GM19463 (cell line): ENCODE measurements at regions not wholly inside any gene's neighbourhood (a gene's known extent, or its start where the extent isn't known, plus 50 kb on each side); places are given as distances from the start of the nearest gene placed in this dataset.

ENCODE experiments used
- ATAC-seq: cut with Tn5 transposase; IDR thresholded peaks from one replicate; pipeline ENCODE4 v1.9.1; 2021; ENCODE audit warnings: mild to moderate bottlenecking, moderate library complexity; ENCODE audit not compliant: unreplicated experiment

DNA sequence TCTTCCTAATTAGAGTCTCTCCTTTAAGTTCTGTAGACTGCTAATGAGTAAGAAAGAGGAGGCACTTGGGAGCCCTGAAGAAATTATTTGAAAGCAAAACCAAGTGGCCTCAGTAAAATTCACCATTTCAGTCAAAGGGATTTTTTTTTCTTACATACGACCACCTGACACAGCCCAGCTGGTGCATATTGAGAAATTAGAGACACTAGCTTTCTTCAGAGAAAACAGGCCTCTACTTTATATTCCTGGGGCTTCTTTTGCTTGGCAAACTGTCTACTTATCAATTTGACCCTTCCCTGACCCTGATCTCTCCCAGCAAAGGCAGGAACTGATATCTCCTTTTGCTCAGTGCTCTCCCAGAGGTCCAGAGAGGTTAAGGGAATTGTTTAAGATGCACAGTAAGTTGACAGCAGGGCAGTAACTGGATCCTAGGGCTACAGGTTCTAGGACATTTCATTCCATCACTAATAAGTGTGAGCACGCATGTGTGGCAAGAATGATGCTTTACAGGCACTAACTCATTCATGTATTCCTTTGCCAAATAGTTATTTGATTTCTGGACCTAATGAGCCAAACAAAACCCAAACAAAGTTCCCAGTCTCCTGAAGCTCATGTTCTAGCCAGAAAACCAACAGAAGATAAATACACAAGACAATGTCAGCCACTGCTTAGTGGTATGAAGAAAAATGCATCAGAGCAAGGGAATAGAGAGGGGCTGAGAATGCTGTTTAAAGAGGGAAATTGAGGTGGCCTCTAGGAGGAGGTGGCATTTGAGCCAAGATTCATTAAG is 467.6 kb downstream of the SOX6 start:
- ATAC-seq = no peak

DNA sequence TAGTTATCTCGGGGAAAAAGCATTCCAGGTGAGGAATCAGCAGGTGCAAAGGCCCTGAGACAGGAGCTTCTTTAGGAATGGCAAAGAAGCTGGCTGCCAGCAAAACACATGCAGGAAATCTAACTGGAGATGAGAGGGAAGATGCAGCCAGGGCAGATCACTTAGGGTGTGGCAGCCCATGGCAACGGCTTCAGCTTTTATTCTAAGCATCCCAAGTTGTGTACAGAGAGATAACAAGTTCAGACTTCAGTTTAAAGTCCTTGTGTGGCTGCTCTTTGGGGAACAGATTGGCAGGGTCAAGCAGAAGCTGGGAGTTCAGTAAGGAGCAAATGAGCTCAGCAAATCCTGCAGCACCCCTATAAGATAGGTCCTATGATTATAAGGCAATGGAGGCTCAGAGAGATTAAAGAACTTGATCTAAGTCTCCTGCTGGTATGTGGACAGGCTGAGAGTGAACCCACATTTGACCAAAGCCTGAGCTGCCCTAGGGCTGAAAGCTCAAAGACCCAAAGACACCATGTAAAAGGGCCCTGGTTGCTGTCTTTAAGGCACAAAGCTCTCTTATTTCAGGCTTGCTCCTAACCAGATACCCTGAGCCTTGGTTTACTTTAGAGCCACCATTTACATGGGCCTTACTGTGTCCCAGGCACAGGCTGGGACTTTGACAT is 466.8 kb downstream of the SOX6 start:
- no peak for ATAC-seq

GRCh38 chr11:15890031-15890713 is 466.2 kb downstream of the SOX6 start:
- ATAC-seq = no peak

DNA sequence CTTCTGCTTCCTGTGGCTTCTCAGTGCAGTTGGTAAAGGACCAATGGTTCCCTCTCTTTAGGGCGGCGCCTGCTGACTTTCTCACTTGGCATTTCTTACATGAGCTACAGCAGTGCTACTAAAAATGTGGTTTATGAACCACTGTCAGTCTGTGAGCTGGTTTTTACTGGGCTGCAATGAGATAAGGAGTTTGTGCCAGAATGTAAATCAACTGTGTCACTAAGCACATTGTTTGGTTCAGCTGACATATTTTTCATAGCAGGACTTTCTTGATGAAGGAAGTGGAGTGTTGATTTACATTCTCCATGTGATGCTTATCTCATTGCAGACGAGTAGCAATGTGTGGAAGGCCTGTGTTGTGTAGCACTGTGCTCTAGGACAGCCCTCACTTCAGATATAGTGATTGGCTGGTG is 463.3 kb downstream of the SOX6 start:
- ATAC-seq = no peak

DNA sequence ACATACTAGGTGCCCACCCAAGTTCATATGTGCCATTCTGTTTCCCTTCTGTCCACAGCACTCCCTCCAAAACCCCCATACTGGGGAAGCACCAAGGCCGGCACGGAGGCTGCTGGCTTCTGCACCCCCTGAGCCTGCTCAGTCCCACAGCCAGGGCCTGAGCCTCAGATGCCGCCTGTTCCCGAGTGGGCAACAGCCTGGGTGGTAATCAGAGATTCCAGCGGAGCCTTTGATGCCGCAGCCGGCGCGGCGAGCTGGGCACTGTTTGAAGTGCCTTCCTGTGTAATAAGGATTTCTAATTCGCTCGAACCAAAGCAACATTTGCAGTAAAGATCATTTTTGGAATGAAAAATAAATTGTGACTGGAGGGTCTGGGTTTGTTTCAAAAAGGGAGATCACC is 460.3 kb downstream of the SOX6 start:
- no peak for ATAC-seq

- ATAC-seq = no peak
These were observed 459.8 kb downstream of the SOX6 start for GRCh38 chr11:15896530-15896929.

- no peak for ATAC-seq
These were observed 459.0 kb downstream of the SOX6 start for GRCh38 chr11:15897211-15897960.

- no peak for ATAC-seq
These were observed 455.3 kb downstream of the SOX6 start for GRCh38 chr11:15901054-15901453.

DNA sequence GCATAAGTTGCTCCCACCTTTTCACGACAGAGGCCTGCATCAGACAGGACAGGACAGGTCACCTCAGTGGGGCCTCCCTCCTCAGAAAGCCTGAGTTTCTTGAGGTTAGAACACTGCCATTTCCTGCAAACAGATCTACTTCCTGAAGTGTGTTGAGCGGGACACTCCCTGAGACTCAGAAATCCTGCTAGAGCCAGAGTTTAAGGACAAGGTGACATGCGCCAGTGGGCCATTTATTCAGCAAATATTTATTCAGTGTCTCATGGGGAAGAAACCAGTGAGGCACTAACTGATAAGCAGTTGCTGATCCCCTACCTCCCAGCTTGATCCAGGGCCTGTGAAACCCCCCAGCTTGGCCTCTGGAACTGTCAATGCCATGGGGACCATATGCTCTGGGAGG is 454.6 kb downstream of the SOX6 start:
- no peak for ATAC-seq

- ATAC-seq = no peak
These were observed 453.1 kb downstream of the SOX6 start for GRCh38 chr11:15903246-15903645.

GRCh38 chr11:15905366-15906104 is 450.8 kb downstream of the SOX6 start:
- no peak for ATAC-seq

- ATAC-seq = no peak
These were observed 449.8 kb downstream of the SOX6 start for GRCh38 chr11:15906481-15907035.

GRCh38 chr11:15907806-15908205 is 448.5 kb downstream of the SOX6 start:
- no peak for ATAC-seq

- ATAC-seq = no peak
These were observed 446.3 kb downstream of the SOX6 start for GRCh38 chr11:15909937-15910598.

DNA sequence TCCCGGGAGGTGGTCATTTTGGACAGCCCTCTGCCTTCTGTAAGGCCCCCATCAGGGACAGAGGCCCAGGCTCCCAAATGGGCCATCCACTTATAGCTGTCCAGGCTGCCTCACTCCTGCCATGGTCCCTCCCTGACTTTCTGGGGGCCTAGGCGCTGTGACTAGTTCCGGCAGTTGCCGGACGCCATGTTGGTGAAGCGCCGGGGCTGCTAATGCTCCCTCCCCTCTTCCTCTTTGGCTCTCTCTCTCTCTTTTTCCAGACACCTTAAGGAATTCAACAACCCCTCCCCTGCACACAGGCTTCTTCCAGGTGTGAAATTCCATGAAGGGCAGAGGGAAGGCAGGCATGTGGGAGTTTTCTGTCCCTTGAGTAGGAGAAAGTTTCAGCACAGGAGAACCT is 445.6 kb downstream of the SOX6 start:
- no peak for ATAC-seq

DNA sequence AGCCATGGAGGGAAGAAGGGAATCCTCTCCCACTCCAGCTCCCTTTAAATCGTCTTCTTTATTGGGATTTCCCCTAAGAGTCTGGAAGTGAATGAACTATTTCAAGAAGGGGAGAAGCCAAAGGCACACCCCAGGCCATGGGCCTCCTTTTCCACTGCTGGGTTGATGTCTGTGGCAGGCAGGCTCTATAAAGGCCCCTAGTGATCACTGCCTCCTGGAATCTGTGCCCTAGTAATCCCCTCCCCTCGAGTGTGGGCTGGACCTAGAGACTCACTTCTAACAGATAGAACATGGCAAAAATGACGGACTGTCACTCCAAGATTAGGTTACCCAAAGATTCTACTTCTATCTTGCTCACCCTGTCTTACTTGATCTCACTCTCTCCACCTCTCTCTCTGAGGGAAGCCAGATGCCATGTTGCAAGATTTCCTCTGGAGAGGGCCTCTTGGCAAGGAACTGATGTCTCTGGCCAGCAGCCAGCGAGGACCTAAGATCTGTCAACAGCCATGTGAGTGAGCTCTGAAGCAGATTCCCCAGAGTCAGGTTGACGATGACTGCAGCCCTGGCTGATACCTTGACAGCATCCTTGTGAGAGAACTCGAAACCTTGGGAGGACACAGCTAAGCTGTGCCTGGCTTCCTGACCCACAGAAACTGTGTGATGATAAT is 444.8 kb downstream of the SOX6 start:
- ATAC-seq = no peak

DNA sequence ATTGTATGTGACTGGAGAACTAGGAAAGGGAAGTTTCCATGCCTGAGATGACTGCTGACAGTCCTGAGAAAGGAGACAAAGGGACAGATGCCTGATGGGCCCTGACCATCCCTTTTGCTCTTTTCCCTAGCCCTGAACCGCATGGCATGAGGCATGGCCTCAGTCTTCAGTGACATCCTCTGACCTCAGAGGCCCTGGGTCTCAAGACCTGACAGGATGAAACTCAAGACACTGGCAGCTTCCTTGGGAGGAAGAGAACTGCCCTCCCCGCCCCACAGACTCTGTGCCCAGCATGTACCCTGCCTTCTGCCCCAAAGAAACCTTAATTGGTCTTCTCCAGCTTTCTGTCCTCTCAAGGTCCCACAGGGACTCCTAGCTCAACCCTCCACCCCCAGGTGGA is 444.1 kb downstream of the SOX6 start:
- no peak for ATAC-seq

GRCh38 chr11:15912825-15913224 is 443.5 kb downstream of the SOX6 start:
- no peak for ATAC-seq

- ATAC-seq = no peak
These were observed 443.1 kb downstream of the SOX6 start for GRCh38 chr11:15913261-15913660.
